ENCODE measurements at regions not wholly inside any gene's neighbourhood (a gene's known extent, or its start where the extent isn't known, plus 50 kb on each side); places are given as distances from the start of the nearest gene placed in this dataset.

GRCh38 chr18:39424261-39424660 is 1858.7 kb upstream of the CELF4 start:
- TF ChIP-seq, protein P1, sequence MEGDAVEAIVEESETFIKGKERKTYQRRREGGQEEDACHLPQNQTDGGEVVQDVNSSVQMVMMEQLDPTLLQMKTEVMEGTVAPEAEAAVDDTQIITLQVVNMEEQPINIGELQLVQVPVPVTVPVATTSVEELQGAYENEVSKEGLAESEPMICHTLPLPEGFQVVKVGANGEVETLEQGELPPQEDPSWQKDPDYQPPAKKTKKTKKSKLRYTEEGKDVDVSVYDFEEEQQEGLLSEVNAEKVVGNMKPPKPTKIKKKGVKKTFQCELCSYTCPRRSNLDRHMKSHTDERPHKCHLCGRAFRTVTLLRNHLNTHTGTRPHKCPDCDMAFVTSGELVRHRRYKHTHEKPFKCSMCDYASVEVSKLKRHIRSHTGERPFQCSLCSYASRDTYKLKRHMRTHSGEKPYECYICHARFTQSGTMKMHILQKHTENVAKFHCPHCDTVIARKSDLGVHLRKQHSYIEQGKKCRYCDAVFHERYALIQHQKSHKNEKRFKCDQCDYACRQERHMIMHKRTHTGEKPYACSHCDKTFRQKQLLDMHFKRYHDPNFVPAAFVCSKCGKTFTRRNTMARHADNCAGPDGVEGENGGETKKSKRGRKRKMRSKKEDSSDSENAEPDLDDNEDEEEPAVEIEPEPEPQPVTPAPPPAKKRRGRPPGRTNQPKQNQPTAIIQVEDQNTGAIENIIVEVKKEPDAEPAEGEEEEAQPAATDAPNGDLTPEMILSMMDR (conservative IDR thresholded peaks at IDR 0.05; ENCODE audit: low read depth, low read length) = no peak
- no peak for TF ChIP-seq EZH2phosphoT487 (IDR thresholded peaks at IDR 0.05; ENCODE audit: borderline replicate concordance, low read length)
